Osteoblast (primary cell): ENCODE measurements at regions not wholly inside any gene's neighbourhood (a gene's known extent, or its start where the extent isn't known, plus 50 kb on each side); places are given as distances from the start of the nearest gene placed in this dataset.

ENCODE experiments used
- DNase-seq: peaks from one replicate; pipeline ENCODE4 v3.0.0; 2011; ENCODE audit warnings: low spot score, mixed read lengths; ENCODE audit not compliant: insufficient read length; ENCODE audit errors: missing footprints
- H2AFZ ChIP-seq: 2 replicates; pipeline ENCODE4 v1.6.0; 2011; ENCODE audit warnings: mild to moderate bottlenecking, low read length
- H3K27ac ChIP-seq: 2 replicates; pipeline ENCODE4 v1.5.1; 2011; ENCODE audit warnings: mild to moderate bottlenecking, low read depth, low read length, moderate library complexity
- H3K27me3 ChIP-seq: 2 replicates; pipeline ENCODE4 v1.6.0; 2012; ENCODE audit warnings: mild to moderate bottlenecking, control low read depth, inconsistent platforms, low read length, moderate library complexity; ENCODE audit not compliant: insufficient read depth
- H3K36me3 ChIP-seq: 2 replicates; pipeline ENCODE4 v1.5.1; 2011; ENCODE audit warnings: mild to moderate bottlenecking, low read length, control low read depth, moderate library complexity; ENCODE audit not compliant: insufficient read depth
- H3K4me1 ChIP-seq: 2 replicates; pipeline ENCODE4 v1.5.1; 2011; ENCODE audit warnings: mild to moderate bottlenecking, low read length, control low read depth, moderate library complexity; ENCODE audit not compliant: insufficient read depth
- H3K4me2 ChIP-seq: 2 replicates; pipeline ENCODE4 v1.6.0; 2011; ENCODE audit warnings: mild to moderate bottlenecking, low read length; ENCODE audit not compliant: insufficient read depth
- H3K4me3 ChIP-seq: fragments of 200-600 bp; sonication (generic); 3 replicates; pipeline ENCODE4 v1.5.1; 2012; ENCODE audit warnings: mild to moderate bottlenecking, low read length, inconsistent platforms; ENCODE audit not compliant: insufficient read depth
- H3K79me2 ChIP-seq: 2 replicates; pipeline ENCODE4 v1.6.0; 2012; ENCODE audit warnings: mild to moderate bottlenecking, low read length, control low read depth, inconsistent platforms; ENCODE audit not compliant: insufficient read depth
- H3K9me3 ChIP-seq: 2 replicates; pipeline ENCODE4 v1.5.1; 2011; ENCODE audit warnings: low read depth, low read length, control low read depth
- H4K20me1 ChIP-seq: 2 replicates; pipeline ENCODE4 v1.6.0; 2012; ENCODE audit warnings: mild to moderate bottlenecking, low read length, control low read depth; ENCODE audit not compliant: insufficient read depth
- TF ChIP-seq, protein P1 (sequence below): IDR thresholded peaks from 2 replicates; pipeline ENCODE4 v1.5.1; 2011; ENCODE audit warnings: mild to moderate bottlenecking, low read depth, low read length, moderate library complexity; ENCODE audit errors: extremely low read depth

DNA sequence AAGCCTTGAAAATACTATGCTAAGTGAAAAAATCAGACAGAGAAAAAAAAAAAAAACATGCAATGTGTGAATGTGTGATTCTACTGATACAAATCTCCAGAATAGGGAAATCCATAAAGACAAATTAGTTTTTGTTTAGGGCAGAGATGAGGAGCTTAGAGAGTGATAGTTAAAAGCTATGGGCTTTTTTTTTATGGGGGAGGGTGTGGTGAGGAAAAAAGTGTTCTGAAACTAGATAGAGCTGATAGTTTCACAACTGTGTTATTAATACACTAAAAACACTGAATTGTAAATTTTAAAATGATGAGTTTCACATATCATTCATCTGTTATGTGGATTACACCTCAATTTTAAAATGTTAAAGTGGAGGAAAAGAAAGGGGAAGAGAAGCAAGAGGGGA is 228.3 kb upstream of the ZNF462 start:
- H3K36me3 ChIP-seq = no peaks in the 10 kb centered on the region
- H3K27ac ChIP-seq = no peak overlapping the region

DNA sequence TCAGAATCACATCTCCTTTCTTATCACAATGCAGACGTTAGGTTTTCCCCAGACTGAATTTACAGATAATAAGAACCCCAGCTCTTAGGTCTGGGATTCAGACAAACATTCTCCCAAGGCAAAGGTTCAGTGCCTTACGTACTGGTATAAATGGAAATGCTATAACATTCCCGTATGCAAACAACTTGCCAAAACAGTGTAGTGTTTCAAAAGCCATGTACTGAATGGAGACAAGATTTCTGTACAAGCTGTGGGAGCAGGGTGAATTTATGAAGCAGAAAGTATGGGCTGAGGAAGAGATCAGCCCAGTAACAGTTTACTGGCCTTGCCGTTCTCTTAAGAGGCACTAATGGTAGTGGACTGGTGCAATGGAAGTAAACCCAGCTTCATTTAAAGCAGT is 225.5 kb upstream of the ZNF462 start:
- no peaks in the 10 kb centered on the region for H3K79me2 ChIP-seq
- H3K27me3 ChIP-seq = no peaks in the 10 kb centered on the region
- H3K36me3 ChIP-seq = no peaks in the 10 kb centered on the region
- no peaks in the 10 kb centered on the region for H3K9me3 ChIP-seq
- no peak overlapping the region for H3K4me2 ChIP-seq
- H3K4me3 ChIP-seq = no peak overlapping the region
- no peak overlapping the region for H2AFZ ChIP-seq
- no peak for DNase-seq
- H4K20me1 ChIP-seq = no peaks in the 10 kb centered on the region
- no peaks in the 10 kb centered on the region for H3K4me1 ChIP-seq
- no peak overlapping the region for H3K27ac ChIP-seq
- TF ChIP-seq, protein P1, sequence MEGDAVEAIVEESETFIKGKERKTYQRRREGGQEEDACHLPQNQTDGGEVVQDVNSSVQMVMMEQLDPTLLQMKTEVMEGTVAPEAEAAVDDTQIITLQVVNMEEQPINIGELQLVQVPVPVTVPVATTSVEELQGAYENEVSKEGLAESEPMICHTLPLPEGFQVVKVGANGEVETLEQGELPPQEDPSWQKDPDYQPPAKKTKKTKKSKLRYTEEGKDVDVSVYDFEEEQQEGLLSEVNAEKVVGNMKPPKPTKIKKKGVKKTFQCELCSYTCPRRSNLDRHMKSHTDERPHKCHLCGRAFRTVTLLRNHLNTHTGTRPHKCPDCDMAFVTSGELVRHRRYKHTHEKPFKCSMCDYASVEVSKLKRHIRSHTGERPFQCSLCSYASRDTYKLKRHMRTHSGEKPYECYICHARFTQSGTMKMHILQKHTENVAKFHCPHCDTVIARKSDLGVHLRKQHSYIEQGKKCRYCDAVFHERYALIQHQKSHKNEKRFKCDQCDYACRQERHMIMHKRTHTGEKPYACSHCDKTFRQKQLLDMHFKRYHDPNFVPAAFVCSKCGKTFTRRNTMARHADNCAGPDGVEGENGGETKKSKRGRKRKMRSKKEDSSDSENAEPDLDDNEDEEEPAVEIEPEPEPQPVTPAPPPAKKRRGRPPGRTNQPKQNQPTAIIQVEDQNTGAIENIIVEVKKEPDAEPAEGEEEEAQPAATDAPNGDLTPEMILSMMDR = no peak

More for the DNA sequence above, 228.3 kb upstream of the ZNF462 start:
- H2AFZ ChIP-seq = no peak overlapping the region
- DNase-seq = no peak
- H3K4me1 ChIP-seq = no peaks in the 10 kb centered on the region
- no peaks in the 10 kb centered on the region for H4K20me1 ChIP-seq
- H3K79me2 ChIP-seq = no peaks in the 10 kb centered on the region
- TF ChIP-seq, protein P1 = no peak
- no peaks in the 10 kb centered on the region for H3K9me3 ChIP-seq
- H3K4me3 ChIP-seq = no peak overlapping the region
- H3K27me3 ChIP-seq = no peaks in the 10 kb centered on the region
- no peak overlapping the region for H3K4me2 ChIP-seq

DNA sequence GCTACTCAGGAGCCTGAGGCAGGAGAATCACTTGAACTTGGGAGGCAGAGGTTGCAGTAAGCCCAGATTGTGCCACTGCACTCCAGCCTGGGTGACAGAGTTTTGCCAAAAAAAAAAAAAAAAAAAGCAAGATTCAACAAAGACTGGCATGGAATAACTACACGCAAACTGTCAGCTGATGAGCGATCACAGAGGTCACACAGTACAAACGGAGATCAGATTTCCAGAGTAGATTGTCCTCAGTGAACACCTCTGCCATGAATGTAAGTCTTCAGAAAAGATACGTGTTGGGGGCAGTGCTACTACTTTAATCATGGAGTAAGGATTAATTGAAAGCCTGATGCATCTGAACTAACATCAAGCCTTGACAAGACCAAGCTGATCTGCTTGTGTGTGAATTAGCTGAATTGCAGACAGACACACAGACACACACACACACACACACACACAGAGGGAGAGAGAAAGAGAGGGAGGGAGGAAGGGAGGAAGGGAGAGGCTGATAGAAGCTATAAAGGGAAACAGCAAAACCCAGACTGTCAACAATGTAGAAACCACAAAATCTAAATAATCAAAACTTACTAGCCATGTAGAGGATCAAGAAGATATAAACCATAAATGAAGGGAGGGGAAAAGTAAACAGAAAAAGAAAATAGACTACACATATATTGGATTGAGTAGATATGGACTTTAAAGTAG is 222.9 kb upstream of the ZNF462 start:
- Histone ChIP-seq H3K4me3 (no peak overlapping the region), H3K79me2 (no peaks in the 10 kb centered on the region), H4K20me1 (no peaks in the 10 kb centered on the region), H3K4me1 (no peaks in the 10 kb centered on the region), H3K36me3 (no peaks in the 10 kb centered on the region), H3K9me3 (no peaks in the 10 kb centered on the region), H2AFZ (no peak overlapping the region), H3K27me3 (no peaks in the 10 kb centered on the region), H3K27ac (no peak overlapping the region), H3K4me2 (no peak overlapping the region)
- DNase-seq = no peak
- TF ChIP-seq, protein P1 = no peak

DNA sequence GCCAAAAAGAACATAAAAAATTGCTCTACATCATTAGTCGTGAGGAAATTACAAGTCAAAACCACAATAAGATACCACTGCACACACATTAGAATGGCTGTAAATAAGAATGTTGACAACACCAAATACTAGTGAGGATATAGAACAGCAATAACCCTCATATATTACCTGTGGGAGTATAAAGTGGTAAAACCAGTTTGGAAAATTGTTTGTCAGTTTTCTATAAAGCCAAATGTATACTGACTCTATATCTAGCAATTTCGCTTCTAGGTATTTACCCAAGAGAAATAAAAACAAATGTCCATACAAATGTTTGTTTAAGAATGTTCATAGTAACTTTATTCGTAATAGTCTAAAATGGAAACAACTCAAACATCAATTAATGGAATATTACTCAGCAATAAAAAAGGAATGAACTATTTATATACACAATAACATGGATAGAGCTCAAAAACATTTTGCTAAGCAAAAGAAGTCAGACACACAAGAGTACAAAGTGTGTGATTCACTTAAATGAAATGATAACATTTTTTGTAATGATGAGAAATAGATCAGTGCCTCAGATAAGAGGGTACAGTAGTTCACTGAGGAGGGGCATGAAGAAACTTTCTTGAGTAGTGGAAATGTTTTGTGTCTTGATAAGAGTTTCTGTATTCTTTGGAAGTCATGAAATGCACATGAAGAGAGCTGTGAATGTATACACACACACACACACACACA is 219.6 kb upstream of the ZNF462 start:
- Histone ChIP-seq H3K27me3 (no peaks in the 10 kb centered on the region), H2AFZ (no peak overlapping the region), H3K4me1 (no peaks in the 10 kb centered on the region), H3K4me3 (no peak overlapping the region), H3K79me2 (no peaks in the 10 kb centered on the region), H3K4me2 (no peak overlapping the region), H3K36me3 (no peaks in the 10 kb centered on the region), H4K20me1 (no peaks in the 10 kb centered on the region), H3K9me3 (no peaks in the 10 kb centered on the region), H3K27ac (no peak overlapping the region)
- no peak for DNase-seq
- TF ChIP-seq, protein P1 = no peak
